C4-2B (cell line): ENCODE measurements at regions not wholly inside any gene's neighbourhood (a gene's known extent, or its start where the extent isn't known, plus 50 kb on each side); places are given as distances from the start of the nearest gene placed in this dataset.

Source experiments
- CTCF ChIP-seq: fragments of 450-650 bp; conservative IDR thresholded peaks from 2 replicates; pipeline ENCODE4 v1.5.1; 2017; ENCODE audit warnings: mild to moderate bottlenecking
- ZFX ChIP-seq: fragments of 450-650 bp; IDR thresholded peaks from 2 replicates; pipeline ENCODE4 v1.6.1; 2017

GRCh38 chr4:144463236-144463635 lies 182.7 kb upstream of the HHIP start:
- no peak for TF ChIP-seq CTCF
- no peak for TF ChIP-seq ZFX
